Neutrophil (primary cell): ENCODE measurements at regions not wholly inside any gene's neighbourhood (a gene's known extent, or its start where the extent isn't known, plus 50 kb on each side); places are given as distances from the start of the nearest gene placed in this dataset.

Experiments
- H3K27ac ChIP-seq: fragments of 200-600 bp; sonication (generic); 2 replicates; pipeline ENCODE4 v1.5.1; 2016; ENCODE audit warnings: mild to moderate bottlenecking, moderate library complexity
- H3K27me3 ChIP-seq: fragments of 200-600 bp; sonication (generic); 2 replicates; pipeline ENCODE4 v1.6.0; 2016; ENCODE audit warnings: mild to moderate bottlenecking
- H3K36me3 ChIP-seq: fragments of 200-600 bp; sonication (generic); 2 replicates; pipeline ENCODE4 v1.5.1; 2017
- H3K4me1 ChIP-seq, 2 experiments: fragments of 200-600 bp in 1 of 2; sonication (generic) in 1 of 2; 1 replicate in 1 of 2; 2 replicates in 1 of 2; pipeline versions ENCODE4 v1.5.1 to v1.6.1; 2013 to 2016; ENCODE audit warnings: low read depth in 1 of 2, low read length in 1 of 2, mild to moderate bottlenecking in 1 of 2, moderate library complexity in 1 of 2; ENCODE audit not compliant: control insufficient read depth in 1 of 2, insufficient read depth in 1 of 2
- H3K4me3 ChIP-seq, 2 experiments: fragments of 200-600 bp in 1 of 2; sonication (generic) in 1 of 2; 1 replicate in 1 of 2; 2 replicates in 1 of 2; pipeline ENCODE4 v1.5.1; 2013 to 2016; ENCODE audit warnings: low read depth in 1 of 2, low read length in 1 of 2, mild to moderate bottlenecking in 1 of 2, moderate library complexity in 1 of 2
- H3K9me3 ChIP-seq: fragments of 200-600 bp; sonication (generic); 2 replicates; pipeline ENCODE4 v1.5.1; 2016
- CTCF ChIP-seq: fragments of 200-600 bp; sonication (generic); IDR thresholded peaks from 2 replicates; pipeline ENCODE4 v1.5.1; 2016; ENCODE audit warnings: antibody characterized with exemption

GRCh38 chr2:12035956-12036639 lies 289.7 kb downstream of the LPIN1 start:
- H3K27me3 ChIP-seq, result no peaks in the 10 kb centered on the region
- H3K4me1 ChIP-seq, result no peaks in the 10 kb centered on the region
- H3K27ac ChIP-seq, result no peak overlapping the region
- no peaks in the 10 kb centered on the region for H3K9me3 ChIP-seq
- TF ChIP-seq CTCF, result no peak
- H3K36me3 ChIP-seq, result no peaks in the 10 kb centered on the region
- H3K4me3 ChIP-seq, result no peak overlapping the region

- Histone ChIP-seq H3K4me3 (no peak overlapping the region), H3K9me3 (no peaks in the 10 kb centered on the region), H3K4me1 (no peaks in the 10 kb centered on the region), H3K27ac (no peak overlapping the region), H3K27me3 (no peaks in the 10 kb centered on the region), H3K36me3 (no peaks in the 10 kb centered on the region)
- TF ChIP-seq CTCF, result no peak
These were observed 290.2 kb downstream of the LPIN1 start for GRCh38 chr2:12036640-12036983.

- H3K27ac ChIP-seq, result no peak overlapping the region
- no peak overlapping the region for H3K4me3 ChIP-seq
- no peak for TF ChIP-seq CTCF
- H3K27me3 ChIP-seq, result no peaks in the 10 kb centered on the region
- H3K36me3 ChIP-seq, result no peaks in the 10 kb centered on the region
- H3K9me3 ChIP-seq, result no peaks in the 10 kb centered on the region
- H3K4me1 ChIP-seq, result no peaks in the 10 kb centered on the region
These were observed 290.9 kb downstream of the LPIN1 start for GRCh38 chr2:12037301-12037700.

- H3K9me3 ChIP-seq, result no peaks in the 10 kb centered on the region
- no peak overlapping the region for H3K27ac ChIP-seq
- no peak overlapping the region for H3K4me3 ChIP-seq
- H3K27me3 ChIP-seq, result peaks cover 9% of the 10 kb centered on the region
- no peak for TF ChIP-seq CTCF
- H3K36me3 ChIP-seq, result no peaks in the 10 kb centered on the region
- no peaks in the 10 kb centered on the region for H3K4me1 ChIP-seq
These were observed 294.8 kb downstream of the LPIN1 start for GRCh38 chr2:12041236-12041635.

- no peak for TF ChIP-seq CTCF
- Histone ChIP-seq H3K4me3 (no peak overlapping the region), H3K27me3 (peaks cover 16% of the 10 kb centered on the region), H3K4me1 (no peaks in the 10 kb centered on the region), H3K27ac (no peak overlapping the region), H3K9me3 (no peaks in the 10 kb centered on the region), H3K36me3 (no peaks in the 10 kb centered on the region)
These were observed 296.7 kb downstream of the LPIN1 start for GRCh38 chr2:12043131-12043530.

- Histone ChIP-seq H3K4me1 (no peaks in the 10 kb centered on the region), H3K4me3 (no peak overlapping the region), H3K9me3 (no peaks in the 10 kb centered on the region), H3K27me3 (peaks cover 16% of the 10 kb centered on the region), H3K27ac (no peak overlapping the region), H3K36me3 (no peaks in the 10 kb centered on the region)
- no peak for TF ChIP-seq CTCF
These were observed 298.4 kb downstream of the LPIN1 start for GRCh38 chr2:12044857-12045256.
